Vagina (tissue), 2 donors: ENCODE measurements at regions not wholly inside any gene's neighbourhood (a gene's known extent, or its start where the extent isn't known, plus 50 kb on each side); places are given as distances from the start of the nearest gene placed in this dataset.

Experiments used
- POLR2A ChIP-seq, 2 donors: fragments of 450-650 bp; IDR thresholded peaks; one replicate each; pipeline ENCODE4 v1.6.1; 2017; ENCODE audit warnings: antibody characterized with exemption in 2 of 2, mild to moderate bottlenecking in 2 of 2, moderate library complexity in 2 of 2
- TF ChIP-seq, protein P1 (sequence below), 3 experiments: fragments of 450-650 bp in 2 of 3; fragments of 200-600 bp in 1 of 3; sonication (generic) in 1 of 3; IDR thresholded peaks; one replicate each; pipeline ENCODE4 v1.5.1; 2017 to 2019; ENCODE audit warnings: antibody characterized with exemption in 3 of 3, mild to moderate bottlenecking in 2 of 3, moderate library complexity in 2 of 3

GRCh38 chr22:48449466-48450187 is 1378.0 kb downstream of the BRD1 start:
- TF ChIP-seq, protein P1, sequence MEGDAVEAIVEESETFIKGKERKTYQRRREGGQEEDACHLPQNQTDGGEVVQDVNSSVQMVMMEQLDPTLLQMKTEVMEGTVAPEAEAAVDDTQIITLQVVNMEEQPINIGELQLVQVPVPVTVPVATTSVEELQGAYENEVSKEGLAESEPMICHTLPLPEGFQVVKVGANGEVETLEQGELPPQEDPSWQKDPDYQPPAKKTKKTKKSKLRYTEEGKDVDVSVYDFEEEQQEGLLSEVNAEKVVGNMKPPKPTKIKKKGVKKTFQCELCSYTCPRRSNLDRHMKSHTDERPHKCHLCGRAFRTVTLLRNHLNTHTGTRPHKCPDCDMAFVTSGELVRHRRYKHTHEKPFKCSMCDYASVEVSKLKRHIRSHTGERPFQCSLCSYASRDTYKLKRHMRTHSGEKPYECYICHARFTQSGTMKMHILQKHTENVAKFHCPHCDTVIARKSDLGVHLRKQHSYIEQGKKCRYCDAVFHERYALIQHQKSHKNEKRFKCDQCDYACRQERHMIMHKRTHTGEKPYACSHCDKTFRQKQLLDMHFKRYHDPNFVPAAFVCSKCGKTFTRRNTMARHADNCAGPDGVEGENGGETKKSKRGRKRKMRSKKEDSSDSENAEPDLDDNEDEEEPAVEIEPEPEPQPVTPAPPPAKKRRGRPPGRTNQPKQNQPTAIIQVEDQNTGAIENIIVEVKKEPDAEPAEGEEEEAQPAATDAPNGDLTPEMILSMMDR (IDR thresholded peaks at IDR 0.05), result no peak
- no peak for TF ChIP-seq POLR2A (IDR thresholded peaks at IDR 0.05)
